ENCODE measurements at regions not wholly inside any gene's neighbourhood (a gene's known extent, or its start where the extent isn't known, plus 50 kb on each side); places are given as distances from the start of the nearest gene placed in this dataset.

GRCh38 chr5:152303841-152304240 lies 101.2 kb downstream of the NMUR2 start:
- Mint-ChIP-seq H3K9me3 (peaks cover 2% of the 10 kb centered on the region), H3K4me3 (no peak overlapping the region)

GRCh38 chr5:152297866-152298265 lies 107.2 kb downstream of the NMUR2 start:
- peaks cover 83% of the 10 kb centered on the region for H3K27me3 ChIP-seq (ENCODE audit: control insufficient read depth, insufficient read depth, low read length, poor library complexity, severe bottlenecking)
- Mint-ChIP-seq H3K27ac (no peak overlapping the region), H3K36me3 (ENCODE audit: low read depth) (no peaks in the 10 kb centered on the region), H3K9me3 (no peaks in the 10 kb centered on the region), H3K27me3 (ENCODE audit: insufficient read depth) (peaks cover 71% of the 10 kb centered on the region), H3K4me3 (no peak overlapping the region), H3K4me1 (peaks cover 10% of the 10 kb centered on the region)
- no peak overlapping the region for H3K9ac ChIP-seq (ENCODE audit: extremely low read depth, low read length, poor library complexity, severe bottlenecking)
- no peaks in the 10 kb centered on the region for H3K4me1 ChIP-seq (ENCODE audit: control insufficient read depth, insufficient read depth, low read length)
- no peak for DNase-seq
- H3K27ac ChIP-seq (ENCODE audit: low read depth, low read length): no peak overlapping the region
- H3K36me3 ChIP-seq (ENCODE audit: control insufficient read depth, insufficient read depth, low read length): no peaks in the 10 kb centered on the region
- no peak overlapping the region for H3K4me3 ChIP-seq (ENCODE audit: low read length)
- H3K9me3 ChIP-seq (ENCODE audit: control insufficient read depth, low read length): no peaks in the 10 kb centered on the region
- TF ChIP-seq, protein P1, sequence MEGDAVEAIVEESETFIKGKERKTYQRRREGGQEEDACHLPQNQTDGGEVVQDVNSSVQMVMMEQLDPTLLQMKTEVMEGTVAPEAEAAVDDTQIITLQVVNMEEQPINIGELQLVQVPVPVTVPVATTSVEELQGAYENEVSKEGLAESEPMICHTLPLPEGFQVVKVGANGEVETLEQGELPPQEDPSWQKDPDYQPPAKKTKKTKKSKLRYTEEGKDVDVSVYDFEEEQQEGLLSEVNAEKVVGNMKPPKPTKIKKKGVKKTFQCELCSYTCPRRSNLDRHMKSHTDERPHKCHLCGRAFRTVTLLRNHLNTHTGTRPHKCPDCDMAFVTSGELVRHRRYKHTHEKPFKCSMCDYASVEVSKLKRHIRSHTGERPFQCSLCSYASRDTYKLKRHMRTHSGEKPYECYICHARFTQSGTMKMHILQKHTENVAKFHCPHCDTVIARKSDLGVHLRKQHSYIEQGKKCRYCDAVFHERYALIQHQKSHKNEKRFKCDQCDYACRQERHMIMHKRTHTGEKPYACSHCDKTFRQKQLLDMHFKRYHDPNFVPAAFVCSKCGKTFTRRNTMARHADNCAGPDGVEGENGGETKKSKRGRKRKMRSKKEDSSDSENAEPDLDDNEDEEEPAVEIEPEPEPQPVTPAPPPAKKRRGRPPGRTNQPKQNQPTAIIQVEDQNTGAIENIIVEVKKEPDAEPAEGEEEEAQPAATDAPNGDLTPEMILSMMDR (conservative IDR thresholded peaks at IDR 0.05): no peak

More at GRCh38 chr5:152303841-152304240, 101.2 kb downstream of the NMUR2 start:
- DNase-seq: no peak
- H3K27ac Mint-ChIP-seq: no peak overlapping the region
- Histone ChIP-seq H3K27me3 (ENCODE audit: control insufficient read depth, insufficient read depth, low read length, poor library complexity, severe bottlenecking) (peaks cover 56% of the 10 kb centered on the region), H3K9me3 (ENCODE audit: control insufficient read depth, low read length) (no peaks in the 10 kb centered on the region), H3K27ac (ENCODE audit: low read depth, low read length) (no peak overlapping the region), H3K36me3 (ENCODE audit: control insufficient read depth, insufficient read depth, low read length) (no peaks in the 10 kb centered on the region), H3K4me3 (ENCODE audit: low read length) (no peak overlapping the region), H3K4me1 (ENCODE audit: control insufficient read depth, insufficient read depth, low read length) (peaks cover 14% of the 10 kb centered on the region), H3K9ac (ENCODE audit: extremely low read depth, low read length, poor library complexity, severe bottlenecking) (no peak overlapping the region)
- peaks cover 45% of the 10 kb centered on the region for H3K27me3 Mint-ChIP-seq (ENCODE audit: insufficient read depth)
- peaks cover 29% of the 10 kb centered on the region for H3K4me1 Mint-ChIP-seq
- H3K36me3 Mint-ChIP-seq (ENCODE audit: low read depth): no peaks in the 10 kb centered on the region
- TF ChIP-seq, protein P1 (conservative IDR thresholded peaks at IDR 0.05): no peak

DNA sequence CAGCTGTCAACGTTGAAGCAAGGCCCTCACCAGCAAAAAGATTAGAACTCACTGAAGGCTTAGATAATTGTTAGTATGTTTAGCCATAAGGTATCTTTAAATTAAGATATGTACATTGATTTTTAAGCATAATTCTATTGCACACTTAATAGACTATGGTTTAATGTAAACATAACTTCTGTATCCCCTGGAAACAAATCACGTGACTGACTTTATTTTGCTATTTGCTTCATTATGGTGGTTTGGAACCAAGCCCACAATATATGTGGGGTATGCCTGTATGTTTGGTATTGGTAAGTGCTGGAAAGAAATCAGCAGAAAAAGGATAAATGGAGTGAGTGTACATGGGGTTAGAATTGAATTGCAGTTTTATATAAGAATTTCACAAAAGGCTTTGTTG lies 111.9 kb downstream of the NMUR2 start:
- WGBS, 2 experiments (ENCODE audit: insufficient coverage in 1 of 2, insufficient read length in 1 of 2): 95% methylated on average over 2 of the region's 2 CpGs; no CpG with 5 or more reads in 1 of the 2 experiments
- no peak overlapping the region for H3K27ac ChIP-seq (ENCODE audit: low read depth, low read length)
- no peak overlapping the region for H3K4me3 Mint-ChIP-seq
- TF ChIP-seq, protein P1 (conservative IDR thresholded peaks at IDR 0.05): no peak
- no peak overlapping the region for H3K4me3 ChIP-seq (ENCODE audit: low read length)
- peaks cover 5% of the 10 kb centered on the region for H3K4me1 ChIP-seq (ENCODE audit: control insufficient read depth, insufficient read depth, low read length)
- no peaks in the 10 kb centered on the region for H3K36me3 ChIP-seq (ENCODE audit: control insufficient read depth, insufficient read depth, low read length)
- peaks cover 44% of the 10 kb centered on the region for H3K27me3 Mint-ChIP-seq (ENCODE audit: insufficient read depth)
- no peak for DNase-seq
- H3K27me3 ChIP-seq (ENCODE audit: control insufficient read depth, insufficient read depth, low read length, poor library complexity, severe bottlenecking): peaks cover 39% of the 10 kb centered on the region
- H3K9ac ChIP-seq (ENCODE audit: extremely low read depth, low read length, poor library complexity, severe bottlenecking): no peak overlapping the region
- H3K27ac Mint-ChIP-seq: no peak overlapping the region
- no peaks in the 10 kb centered on the region for H3K36me3 Mint-ChIP-seq (ENCODE audit: low read depth)
- H3K9me3 ChIP-seq (ENCODE audit: control insufficient read depth, low read length): no peaks in the 10 kb centered on the region
- no peaks in the 10 kb centered on the region for H3K9me3 Mint-ChIP-seq
- H3K4me1 Mint-ChIP-seq: peaks cover 21% of the 10 kb centered on the region

Data from endodermal cell (in vitro differentiated cells).